WTC11 (cell line): ENCODE measurements at regions not wholly inside any gene's neighbourhood (a gene's known extent, or its start where the extent isn't known, plus 50 kb on each side); places are given as distances from the start of the nearest gene placed in this dataset.

Experiments
- ATAC-seq: fragments of 200-7000 bp; cut with Tn5 transposase; 2 replicates; pipeline ENCODE4 v1.10.0; 2021; ENCODE audit warnings: mild to moderate bottlenecking, moderate library complexity
- CTCF ChIA-PET: fragments of 300-600 bp; sonication (Branson Sonifier 250); formaldehyde crosslinking; loops from one replicate; lab custom pipeline; 2021; ENCODE audit warnings: antibody characterized with exemption; lab: Charles Lee
- POLR2A ChIA-PET: fragments of 350-600 bp; sonication (Branson Sonifier 250); formaldehyde crosslinking; loops from one replicate; lab custom pipeline; 2021; ENCODE audit warnings: antibody characterized with exemption; lab: Charles Lee
- DNase-seq: peaks from one replicate; pipeline ENCODE4 v3.0.0; 2021; ENCODE audit warnings: low spot score
- H3K27ac Mint-ChIP-seq: 2 replicates; pipeline ENCODE4 v1.8.0; 2021; ENCODE audit warnings: mixed read lengths
- H3K27me3 Mint-ChIP-seq: 2 replicates; pipeline ENCODE4 v1.8.0; 2021; ENCODE audit warnings: low read depth, mild to moderate bottlenecking, moderate library complexity, mixed read lengths
- H3K36me3 Mint-ChIP-seq: 2 replicates; pipeline ENCODE4 v1.8.0; 2021; ENCODE audit warnings: mixed read lengths
- H3K4me1 Mint-ChIP-seq: 2 replicates; pipeline ENCODE4 v1.8.0; 2022; ENCODE audit warnings: mixed read lengths
- H3K4me3 Mint-ChIP-seq: 2 replicates; pipeline ENCODE4 v1.8.0; 2021; ENCODE audit warnings: mild to moderate bottlenecking, moderate library complexity, mixed read lengths
- H3K9me3 Mint-ChIP-seq: 2 replicates; pipeline ENCODE4 v1.8.0; 2021; ENCODE audit warnings: mixed read lengths
- CBFB ChIP-seq: sonication (generic); formaldehyde crosslinking; IDR thresholded peaks from 2 replicates; pipeline ENCODE4 v1.8.1; 2022; ENCODE audit warnings: mild to moderate bottlenecking, low read depth, missing genetic modification reagents
- CREB1 ChIP-seq: sonication (generic); formaldehyde crosslinking; IDR thresholded peaks from 2 replicates; pipeline ENCODE4 v1.8.0; 2023; ENCODE audit warnings: mild to moderate bottlenecking, missing genetic modification reagents
- CREM ChIP-seq: sonication (generic); formaldehyde crosslinking; IDR thresholded peaks from 2 replicates; pipeline ENCODE4 v1.8.1; 2022; ENCODE audit warnings: mild to moderate bottlenecking, missing genetic modification reagents, moderate library complexity
- ELF4 ChIP-seq: sonication (generic); formaldehyde crosslinking; IDR thresholded peaks from 2 replicates; pipeline ENCODE4 v1.8.1; 2022; ENCODE audit warnings: low read depth, mild to moderate bottlenecking, moderate library complexity, missing genetic modification reagents
- FOXJ3 ChIP-seq: sonication (generic); formaldehyde crosslinking; IDR thresholded peaks from 2 replicates; pipeline ENCODE4 v1.9.0; 2021; ENCODE audit warnings: missing genetic modification reagents, mild to moderate bottlenecking, borderline replicate concordance
- GRHL2 ChIP-seq: fragments of 250-450 bp; sonication (Bioruptor Pico); IDR thresholded peaks from 2 replicates; pipeline ENCODE4 v1.8.0; 2022; ENCODE audit warnings: mild to moderate bottlenecking, moderate library complexity; ENCODE audit not compliant: insufficient replicate concordance, severe bottlenecking
- GTF2I ChIP-seq: fragments of 250-450 bp; sonication (Bioruptor Pico); conservative IDR thresholded peaks from 2 replicates; pipeline ENCODE4 v1.4.0; 2021; ENCODE audit warnings: mild to moderate bottlenecking
- KAT7 ChIP-seq: sonication (generic); formaldehyde crosslinking; IDR thresholded peaks from 2 replicates; pipeline ENCODE4 v1.8.1; 2023; ENCODE audit warnings: missing genetic modification reagents, mild to moderate bottlenecking, borderline replicate concordance
- MXD4 ChIP-seq: fragments of 250-450 bp; sonication (Bioruptor Pico); IDR thresholded peaks from 2 replicates; pipeline ENCODE4 v1.8.0; 2021; ENCODE audit warnings: mild to moderate bottlenecking, moderate library complexity, borderline replicate concordance
- NFATC4 ChIP-seq: fragments of 250-450 bp; sonication (Bioruptor Pico); IDR thresholded peaks from 2 replicates; pipeline ENCODE4 v1.9.0; 2021; ENCODE audit warnings: mild to moderate bottlenecking
- NR2C2 ChIP-seq: sonication (generic); formaldehyde crosslinking; IDR thresholded peaks from 2 replicates; pipeline ENCODE4 v1.8.0; 2022; ENCODE audit warnings: mild to moderate bottlenecking, missing genetic modification reagents
- NR3C1 ChIP-seq: sonication (generic); formaldehyde crosslinking; conservative IDR thresholded peaks from 2 replicates; pipeline ENCODE4 v1.8.1; 2023; ENCODE audit warnings: low read depth, mild to moderate bottlenecking, missing genetic modification reagents
- SP1 ChIP-seq: sonication (generic); formaldehyde crosslinking; conservative IDR thresholded peaks from 2 replicates; pipeline ENCODE4 v1.8.1; 2022; ENCODE audit warnings: missing genetic modification reagents
- TCF7 ChIP-seq: sonication (generic); formaldehyde crosslinking; IDR thresholded peaks from 2 replicates; pipeline ENCODE4 v1.8.0; 2022; ENCODE audit warnings: mild to moderate bottlenecking, low read depth, missing genetic modification reagents, moderate library complexity
- ZNF138 ChIP-seq: sonication (generic); formaldehyde crosslinking; conservative IDR thresholded peaks from 2 replicates; pipeline ENCODE4 v1.8.1; 2022; ENCODE audit warnings: mild to moderate bottlenecking, moderate library complexity, missing genetic modification reagents
- TF ChIP-seq, protein P1 (sequence below): sonication (generic); formaldehyde crosslinking; IDR thresholded peaks from 2 replicates; pipeline ENCODE4 v1.8.0; 2023; ENCODE audit warnings: mild to moderate bottlenecking, missing genetic modification reagents
- TF ChIP-seq, protein P2 (sequence below): sonication (generic); formaldehyde crosslinking; IDR thresholded peaks from 2 replicates; pipeline ENCODE4 v1.8.0; 2022; ENCODE audit warnings: mild to moderate bottlenecking, missing genetic modification reagents
- TF ChIP-seq, protein P3 (sequence below): fragments of 250-450 bp; sonication (Bioruptor Pico); conservative IDR thresholded peaks from 2 replicates; pipeline ENCODE4 v1.9.0; 2021; ENCODE audit warnings: mild to moderate bottlenecking
- TF ChIP-seq, protein P4 (sequence below): sonication (generic); formaldehyde crosslinking; IDR thresholded peaks from 2 replicates; pipeline ENCODE4 v1.8.1; 2022; ENCODE audit warnings: low read depth, missing genetic modification reagents, borderline replicate concordance
- TF ChIP-seq, protein P5 (sequence below): sonication (generic); formaldehyde crosslinking; conservative IDR thresholded peaks from 2 replicates; pipeline ENCODE4 v1.8.1; 2022; ENCODE audit warnings: mild to moderate bottlenecking, missing genetic modification reagents
- TF ChIP-seq, protein P6 (sequence below): sonication (generic); formaldehyde crosslinking; IDR thresholded peaks from 2 replicates; pipeline ENCODE4 v1.8.1; 2022; ENCODE audit warnings: mild to moderate bottlenecking, moderate library complexity, missing genetic modification reagents
- TF ChIP-seq, protein P7 (sequence below): sonication (generic); formaldehyde crosslinking; IDR thresholded peaks from 2 replicates; pipeline ENCODE4 v1.8.1; 2023; ENCODE audit warnings: mild to moderate bottlenecking, missing genetic modification reagents

DNA sequence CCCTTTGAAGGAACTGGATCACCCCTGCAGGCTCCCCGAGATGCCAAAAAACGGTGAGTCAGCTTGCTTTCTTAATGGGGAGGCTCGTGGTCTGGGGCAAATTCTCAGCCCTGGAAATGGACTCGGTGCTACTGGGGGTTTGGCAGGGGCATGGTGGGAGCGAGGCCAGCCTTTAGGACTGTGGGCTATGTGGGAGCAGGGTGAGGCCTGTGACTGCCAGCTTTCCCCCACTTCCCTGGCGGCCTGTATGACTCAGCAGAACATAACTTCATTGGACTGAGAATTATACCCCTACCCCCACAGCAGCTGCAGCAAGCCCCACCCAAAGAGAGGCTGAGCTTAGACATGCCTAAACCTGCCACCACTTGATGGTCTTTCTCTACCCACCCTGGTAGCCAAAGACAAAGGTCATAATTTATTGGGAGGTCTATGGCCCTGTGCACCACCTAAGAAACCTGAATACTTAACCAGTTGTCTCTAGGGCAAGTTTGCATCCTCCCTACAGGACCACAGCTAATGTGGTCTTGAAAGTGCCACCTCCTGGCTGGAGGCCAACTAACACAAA lies 325.3 kb downstream of the TLE1 start:
- Mint-ChIP-seq H3K27me3 (no peaks in the 10 kb centered on the region), H3K9me3 (peaks cover 42% of the 10 kb centered on the region), H3K4me3 (no peak overlapping the region), H3K27ac (no peak overlapping the region), H3K4me1 (0 out of 2 replicates have a peak, but pooled peaks cover 3% of the 10 kb centered on the region), H3K36me3 (peaks cover 14% of the 10 kb centered on the region)
- POLR2A ChIA-PET, result no interaction called here
- ATAC-seq, result no peak
- CTCF ChIA-PET, result no interaction called here
- TF ChIP-seq, protein P1, sequence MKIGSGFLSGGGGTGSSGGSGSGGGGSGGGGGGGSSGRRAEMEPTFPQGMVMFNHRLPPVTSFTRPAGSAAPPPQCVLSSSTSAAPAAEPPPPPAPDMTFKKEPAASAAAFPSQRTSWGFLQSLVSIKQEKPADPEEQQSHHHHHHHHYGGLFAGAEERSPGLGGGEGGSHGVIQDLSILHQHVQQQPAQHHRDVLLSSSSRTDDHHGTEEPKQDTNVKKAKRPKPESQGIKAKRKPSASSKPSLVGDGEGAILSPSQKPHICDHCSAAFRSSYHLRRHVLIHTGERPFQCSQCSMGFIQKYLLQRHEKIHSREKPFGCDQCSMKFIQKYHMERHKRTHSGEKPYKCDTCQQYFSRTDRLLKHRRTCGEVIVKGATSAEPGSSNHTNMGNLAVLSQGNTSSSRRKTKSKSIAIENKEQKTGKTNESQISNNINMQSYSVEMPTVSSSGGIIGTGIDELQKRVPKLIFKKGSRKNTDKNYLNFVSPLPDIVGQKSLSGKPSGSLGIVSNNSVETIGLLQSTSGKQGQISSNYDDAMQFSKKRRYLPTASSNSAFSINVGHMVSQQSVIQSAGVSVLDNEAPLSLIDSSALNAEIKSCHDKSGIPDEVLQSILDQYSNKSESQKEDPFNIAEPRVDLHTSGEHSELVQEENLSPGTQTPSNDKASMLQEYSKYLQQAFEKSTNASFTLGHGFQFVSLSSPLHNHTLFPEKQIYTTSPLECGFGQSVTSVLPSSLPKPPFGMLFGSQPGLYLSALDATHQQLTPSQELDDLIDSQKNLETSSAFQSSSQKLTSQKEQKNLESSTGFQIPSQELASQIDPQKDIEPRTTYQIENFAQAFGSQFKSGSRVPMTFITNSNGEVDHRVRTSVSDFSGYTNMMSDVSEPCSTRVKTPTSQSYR (CRISPR knock-in tag), result no peak
- TF ChIP-seq NR2C2 (CRISPR knock-in tag), result no peak
- no peak for TF ChIP-seq ELF4
- no peak for TF ChIP-seq KAT7 (CRISPR knock-in tag)
- TF ChIP-seq TCF7 (CRISPR knock-in tag), result no peak
- TF ChIP-seq GTF2I, result no peak
- TF ChIP-seq FOXJ3, result no peak
- no peak for TF ChIP-seq GRHL2 (CRISPR knock-in tag)
- no peak for DNase-seq

DNA sequence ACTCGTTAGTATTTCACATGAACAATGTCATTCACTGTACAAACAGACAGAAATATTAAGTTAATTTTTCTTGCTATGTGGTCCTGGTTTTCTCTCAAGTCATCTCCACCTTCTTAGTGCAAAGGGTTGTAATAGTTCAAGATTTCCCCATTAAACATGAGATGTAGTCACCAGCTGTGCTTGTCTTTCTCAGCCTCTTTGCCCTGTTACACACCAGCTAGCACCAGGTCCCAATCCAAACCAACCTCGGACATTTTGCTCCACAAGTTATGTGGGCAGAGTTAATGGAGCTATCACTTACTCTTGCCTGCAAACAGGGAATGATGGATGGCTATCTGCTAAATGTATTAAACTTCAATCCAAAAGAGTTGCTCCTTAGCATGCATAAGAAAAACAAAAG lies 328.1 kb downstream of the TLE1 start:
- H3K4me1 Mint-ChIP-seq, result no peaks in the 10 kb centered on the region
- ChIA-PET POLR2A (no interaction called here), CTCF (no interaction called here)
- H3K36me3 Mint-ChIP-seq, result peaks cover 14% of the 10 kb centered on the region
- H3K27me3 Mint-ChIP-seq, result no peaks in the 10 kb centered on the region
- ATAC-seq, result no peak
- H3K27ac Mint-ChIP-seq, result no peak overlapping the region
- H3K9me3 Mint-ChIP-seq, result peaks cover 37% of the 10 kb centered on the region
- DNase-seq, result no peak
- TF ChIP-seq MXD4 (CRISPR knock-in tag) (no peak), CREM (CRISPR knock-in tag) (no peak), KAT7 (CRISPR knock-in tag) (no peak), SP1 (CRISPR knock-in tag) (no peak), NR2C2 (CRISPR knock-in tag) (no peak), CBFB (CRISPR knock-in tag) (no peak), NFATC4 (CRISPR knock-in tag) (no peak), ZNF138 (CRISPR knock-in tag) (no peak)
- TF ChIP-seq, protein P2, sequence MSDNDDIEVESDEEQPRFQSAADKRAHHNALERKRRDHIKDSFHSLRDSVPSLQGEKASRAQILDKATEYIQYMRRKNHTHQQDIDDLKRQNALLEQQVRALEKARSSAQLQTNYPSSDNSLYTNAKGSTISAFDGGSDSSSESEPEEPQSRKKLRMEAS (CRISPR knock-in tag), result no peak
- TF ChIP-seq, protein P3, sequence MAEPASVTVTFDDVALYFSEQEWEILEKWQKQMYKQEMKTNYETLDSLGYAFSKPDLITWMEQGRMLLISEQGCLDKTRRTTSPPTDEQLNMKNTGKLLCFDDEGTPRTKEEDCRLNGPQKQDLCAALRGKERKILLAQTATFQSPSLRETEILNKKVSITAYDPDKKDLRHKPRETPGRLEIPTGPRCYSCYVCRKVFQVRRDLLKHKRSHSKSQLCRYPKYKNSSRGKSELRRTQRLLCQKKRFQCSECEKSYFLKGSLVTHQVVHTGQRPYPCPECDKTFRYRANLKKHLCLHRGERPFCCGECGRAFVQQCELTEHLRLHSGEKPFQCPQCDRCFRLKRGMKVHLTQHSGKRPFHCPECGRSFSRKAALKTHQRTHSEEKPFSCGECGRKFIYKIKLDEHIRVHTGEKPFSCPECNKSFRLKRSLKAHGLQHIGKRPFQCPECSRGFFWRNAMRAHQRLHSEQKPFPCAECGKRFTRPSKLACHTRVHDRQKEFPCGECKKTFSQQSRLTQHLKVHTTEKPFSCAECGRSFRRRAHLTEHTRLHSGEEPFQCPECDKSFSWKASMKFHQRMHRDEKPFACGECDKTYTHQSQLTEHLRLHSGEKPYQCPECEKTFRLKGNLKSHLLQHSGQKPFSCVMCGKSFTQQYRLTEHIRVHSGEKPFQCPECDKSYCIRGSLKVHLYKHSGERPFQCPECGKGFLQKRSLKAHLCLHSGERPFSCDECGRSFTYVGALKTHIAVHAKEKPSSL (CRISPR knock-in tag), result no peak
- TF ChIP-seq, protein P4, sequence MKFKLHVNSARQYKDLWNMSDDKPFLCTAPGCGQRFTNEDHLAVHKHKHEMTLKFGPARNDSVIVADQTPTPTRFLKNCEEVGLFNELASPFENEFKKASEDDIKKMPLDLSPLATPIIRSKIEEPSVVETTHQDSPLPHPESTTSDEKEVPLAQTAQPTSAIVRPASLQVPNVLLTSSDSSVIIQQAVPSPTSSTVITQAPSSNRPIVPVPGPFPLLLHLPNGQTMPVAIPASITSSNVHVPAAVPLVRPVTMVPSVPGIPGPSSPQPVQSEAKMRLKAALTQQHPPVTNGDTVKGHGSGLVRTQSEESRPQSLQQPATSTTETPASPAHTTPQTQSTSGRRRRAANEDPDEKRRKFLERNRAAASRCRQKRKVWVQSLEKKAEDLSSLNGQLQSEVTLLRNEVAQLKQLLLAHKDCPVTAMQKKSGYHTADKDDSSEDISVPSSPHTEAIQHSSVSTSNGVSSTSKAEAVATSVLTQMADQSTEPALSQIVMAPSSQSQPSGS (CRISPR knock-in tag), result no peak
- no peak overlapping the region for H3K4me3 Mint-ChIP-seq

DNA sequence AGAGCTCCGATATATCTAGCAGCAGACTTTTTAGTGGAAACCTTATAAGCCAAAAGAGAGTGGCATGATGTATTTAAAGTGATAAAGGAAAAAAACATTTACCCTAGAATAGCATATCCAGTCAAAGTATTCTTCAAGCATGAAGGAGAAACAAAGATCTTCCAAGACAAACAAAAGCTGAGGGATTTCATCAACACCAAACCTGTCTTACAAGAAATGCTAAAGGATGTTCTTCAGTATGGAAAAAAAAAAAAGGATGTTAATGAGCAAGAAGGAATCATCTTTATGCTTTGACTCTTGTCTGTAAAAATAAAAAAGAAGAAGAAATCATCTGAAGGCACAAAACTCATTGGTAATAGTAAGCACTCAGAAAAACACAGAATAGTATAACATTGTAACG lies 338.2 kb downstream of the TLE1 start:
- DNase-seq (no peak), ATAC-seq (no peak)
- ChIA-PET CTCF (no interaction called here), POLR2A (no interaction called here)
- H3K4me1 Mint-ChIP-seq, result peaks cover 19% of the 10 kb centered on the region
- H3K27me3 Mint-ChIP-seq, result no peaks in the 10 kb centered on the region
- no peak overlapping the region for H3K27ac Mint-ChIP-seq
- H3K36me3 Mint-ChIP-seq, result no peaks in the 10 kb centered on the region
- H3K4me3 Mint-ChIP-seq, result no peak overlapping the region
- H3K9me3 Mint-ChIP-seq, result no peaks in the 10 kb centered on the region
- TF ChIP-seq, protein P5, sequence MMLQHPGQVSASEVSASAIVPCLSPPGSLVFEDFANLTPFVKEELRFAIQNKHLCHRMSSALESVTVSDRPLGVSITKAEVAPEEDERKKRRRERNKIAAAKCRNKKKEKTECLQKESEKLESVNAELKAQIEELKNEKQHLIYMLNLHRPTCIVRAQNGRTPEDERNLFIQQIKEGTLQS (CRISPR knock-in tag), result no peak
- TF ChIP-seq, protein P6, sequence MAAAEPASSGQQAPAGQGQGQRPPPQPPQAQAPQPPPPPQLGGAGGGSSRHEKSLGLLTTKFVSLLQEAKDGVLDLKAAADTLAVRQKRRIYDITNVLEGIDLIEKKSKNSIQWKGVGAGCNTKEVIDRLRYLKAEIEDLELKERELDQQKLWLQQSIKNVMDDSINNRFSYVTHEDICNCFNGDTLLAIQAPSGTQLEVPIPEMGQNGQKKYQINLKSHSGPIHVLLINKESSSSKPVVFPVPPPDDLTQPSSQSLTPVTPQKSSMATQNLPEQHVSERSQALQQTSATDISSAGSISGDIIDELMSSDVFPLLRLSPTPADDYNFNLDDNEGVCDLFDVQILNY (CRISPR knock-in tag), result no peak
- no peak for TF ChIP-seq CREB1 (CRISPR knock-in tag)
- TF ChIP-seq, protein P7, sequence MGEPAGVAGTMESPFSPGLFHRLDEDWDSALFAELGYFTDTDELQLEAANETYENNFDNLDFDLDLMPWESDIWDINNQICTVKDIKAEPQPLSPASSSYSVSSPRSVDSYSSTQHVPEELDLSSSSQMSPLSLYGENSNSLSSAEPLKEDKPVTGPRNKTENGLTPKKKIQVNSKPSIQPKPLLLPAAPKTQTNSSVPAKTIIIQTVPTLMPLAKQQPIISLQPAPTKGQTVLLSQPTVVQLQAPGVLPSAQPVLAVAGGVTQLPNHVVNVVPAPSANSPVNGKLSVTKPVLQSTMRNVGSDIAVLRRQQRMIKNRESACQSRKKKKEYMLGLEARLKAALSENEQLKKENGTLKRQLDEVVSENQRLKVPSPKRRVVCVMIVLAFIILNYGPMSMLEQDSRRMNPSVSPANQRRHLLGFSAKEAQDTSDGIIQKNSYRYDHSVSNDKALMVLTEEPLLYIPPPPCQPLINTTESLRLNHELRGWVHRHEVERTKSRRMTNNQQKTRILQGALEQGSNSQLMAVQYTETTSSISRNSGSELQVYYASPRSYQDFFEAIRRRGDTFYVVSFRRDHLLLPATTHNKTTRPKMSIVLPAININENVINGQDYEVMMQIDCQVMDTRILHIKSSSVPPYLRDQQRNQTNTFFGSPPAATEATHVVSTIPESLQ (CRISPR knock-in tag), result no peak
- no peak for TF ChIP-seq NR3C1 (CRISPR knock-in tag)
